Prostate gland (tissue), 2 donors: ENCODE measurements at regions not wholly inside any gene's neighbourhood (a gene's known extent, or its start where the extent isn't known, plus 50 kb on each side); places are given as distances from the start of the nearest gene placed in this dataset.

Source experiments
- DNase-seq: peaks from one replicate; pipeline ENCODE4 v3.0.0-alpha.2; 2019; ENCODE audit warnings: low spot score
- H3K27ac ChIP-seq, 2 donors: fragments of 200-600 bp; sonication (generic); 2 replicates each; pipeline ENCODE4 v1.5.1; 2017 to 2019
- H3K27me3 ChIP-seq: fragments of 200-600 bp; sonication (generic); replicated peaks from 2 replicates; pipeline ENCODE4 v1.5.1; 2019; ENCODE audit not compliant: insufficient read depth
- H3K36me3 ChIP-seq, 2 donors: fragments of 200-600 bp; sonication (generic); 1 replicate in 1 of 2; 2 replicates in 1 of 2; pipeline versions ENCODE4 v1.5.1 to v1.8.1; 2017 to 2019
- H3K4me1 ChIP-seq: fragments of 200-600 bp; sonication (generic); replicated peaks from 2 replicates; pipeline ENCODE4 v1.5.1; 2019
- H3K4me3 ChIP-seq, 2 donors: fragments of 200-600 bp; sonication (generic); 2 replicates each; pipeline ENCODE4 v1.5.1; 2017 to 2019
- H3K9me3 ChIP-seq: fragments of 200-600 bp; sonication (generic); 2 replicates; pipeline ENCODE4 v1.5.1; 2017
- CTCF ChIP-seq, 4 experiments: fragments of 200-600 bp in 2 of 4; fragments of 450-650 bp in 2 of 4; sonication (generic) in 2 of 4; IDR thresholded peaks; 1 replicate in 3 of 4; 2 replicates in 1 of 4; pipeline ENCODE4 v1.5.1; 2016 to 2019; ENCODE audit warnings: antibody characterized with exemption in 4 of 4, mild to moderate bottlenecking in 2 of 4, moderate library complexity in 2 of 4
- POLR2A ChIP-seq: fragments of 450-650 bp; IDR thresholded peaks from one replicate; pipeline ENCODE4 v1.6.1; 2016; ENCODE audit warnings: antibody characterized with exemption, mild to moderate bottlenecking
- POLR2AphosphoS5 ChIP-seq: sonication (generic); formaldehyde crosslinking; IDR thresholded peaks from one replicate; pipeline ENCODE4 v1.6.1; 2017; ENCODE audit warnings: antibody characterized with exemption
- WGBS: methylation state at CpG from one replicate; pipeline ENCODE4 v1.1.5; 2018; 5-methylcytosine and 5-hydroxymethylcytosine counted together
- intact Hi-C: fragments of 100-400 bp; cut with DNase I; formaldehyde crosslinking; loops from one replicate; pipeline ENCODE4 v1.14.2; 2022

DNA sequence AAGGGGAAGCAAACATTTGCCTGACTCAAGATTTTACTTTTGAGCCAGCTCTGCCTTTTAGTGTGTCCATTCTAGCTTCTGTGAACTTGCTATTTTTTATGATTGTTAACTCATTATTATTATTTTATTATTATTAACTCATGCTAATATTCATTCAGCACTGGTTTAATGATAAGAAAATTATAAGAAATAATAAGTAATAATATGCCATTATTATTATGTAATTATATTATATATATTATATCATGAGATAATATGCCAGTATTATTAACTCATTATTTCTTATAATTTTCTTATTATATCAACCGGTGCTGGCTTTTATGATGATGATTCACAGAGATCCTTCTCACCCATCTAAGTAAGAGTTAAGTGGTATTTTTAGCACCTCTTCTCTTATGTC is 79.3 kb upstream of the NPVF start:
- WGBS = 94% methylated on average over 1 of the region's 1 CpG
- Histone ChIP-seq H3K27me3 (peaks cover 3% of the 10 kb centered on the region), H3K36me3 (no peaks in the 10 kb centered on the region), H3K9me3 (no peaks in the 10 kb centered on the region), H3K27ac (no peak overlapping the region), H3K4me1 (no peaks in the 10 kb centered on the region), H3K4me3 (no peak overlapping the region)
- TF ChIP-seq CTCF (IDR thresholded peaks at IDR 0.05) = no peak
- no peak for TF ChIP-seq POLR2A
- no peak for TF ChIP-seq POLR2AphosphoS5
- intact Hi-C loops = no loop called here
- no peak for DNase-seq

- H3K27ac ChIP-seq = no peak overlapping the region
- no peak for TF ChIP-seq POLR2A
- no peak for TF ChIP-seq CTCF (IDR thresholded peaks at IDR 0.05)
- no peak for TF ChIP-seq POLR2AphosphoS5
- no peaks in the 10 kb centered on the region for H3K9me3 ChIP-seq
- intact Hi-C loops = no loop called here
- 92% methylated on average over 4 of the region's 4 CpGs for WGBS
- no peak overlapping the region for H3K4me3 ChIP-seq
- H3K27me3 ChIP-seq = peaks cover 2% of the 10 kb centered on the region
- no peaks in the 10 kb centered on the region for H3K4me1 ChIP-seq
- no peak for DNase-seq
- H3K36me3 ChIP-seq = no peaks in the 10 kb centered on the region
Measured at GRCh38 chr7:25308246-25308645, 80.0 kb upstream of the NPVF start.

DNA sequence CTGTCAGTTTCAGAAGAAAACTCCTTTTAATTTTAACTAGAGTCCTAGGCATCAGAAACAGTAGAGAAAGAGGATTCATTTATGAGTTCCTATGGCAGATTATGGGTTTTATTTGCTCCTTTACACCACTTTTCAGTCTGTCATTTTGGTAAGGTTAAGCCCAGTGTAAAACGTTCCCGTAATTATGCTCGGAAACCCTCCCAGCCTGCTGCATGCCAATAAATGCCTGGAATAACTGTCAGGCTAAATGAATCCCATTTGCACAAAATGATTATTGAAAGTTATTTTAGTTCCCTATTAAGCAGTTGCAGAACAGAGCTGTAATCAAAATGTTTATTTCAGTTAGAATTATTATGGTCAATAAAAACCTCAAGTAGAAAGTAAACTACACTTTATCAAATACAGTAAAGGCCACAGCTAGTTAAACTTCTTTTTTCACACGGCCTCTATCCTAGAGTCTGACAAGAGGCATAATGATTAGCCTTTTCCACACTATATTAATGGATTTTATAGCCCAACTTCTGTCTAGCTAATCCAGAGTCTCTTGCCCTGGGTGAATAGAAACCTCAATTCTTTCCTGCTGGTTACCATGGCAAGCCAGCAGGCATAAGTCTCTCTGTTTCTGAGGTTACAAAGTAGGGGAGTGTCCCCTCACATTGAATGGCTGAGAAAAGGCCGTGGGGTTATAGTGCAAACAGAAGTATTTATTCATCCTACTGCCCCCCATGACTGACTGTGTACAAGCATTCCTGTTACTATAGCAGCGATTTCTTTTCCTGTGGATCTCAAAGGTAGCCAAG is 80.8 kb upstream of the NPVF start:
- WGBS = 50% methylated on average over 6 of the region's 6 CpGs
- TF ChIP-seq POLR2AphosphoS5 = no peak
- no peak for TF ChIP-seq CTCF (IDR thresholded peaks at IDR 0.05)
- no peak for TF ChIP-seq POLR2A
- no peak overlapping the region for H3K27ac ChIP-seq
- intact Hi-C loops = no loop called here
- no peak overlapping the region for H3K4me3 ChIP-seq
- H3K9me3 ChIP-seq = no peaks in the 10 kb centered on the region
- DNase-seq = no peak
- H3K36me3 ChIP-seq = no peaks in the 10 kb centered on the region
- H3K4me1 ChIP-seq = no peaks in the 10 kb centered on the region
- no peaks in the 10 kb centered on the region for H3K27me3 ChIP-seq

- Histone ChIP-seq H3K4me1 (no peaks in the 10 kb centered on the region), H3K27ac (no peak overlapping the region), H3K9me3 (no peaks in the 10 kb centered on the region), H3K27me3 (no peaks in the 10 kb centered on the region), H3K36me3 (no peaks in the 10 kb centered on the region), H3K4me3 (no peak overlapping the region)
- DNase-seq = no peak
- TF ChIP-seq POLR2A (no peak), POLR2AphosphoS5 (no peak), CTCF (IDR thresholded peaks at IDR 0.05) (no peak)
- intact Hi-C loops = no loop called here
Measured at GRCh38 chr7:25310896-25311295, 82.6 kb upstream of the NPVF start.

DNA sequence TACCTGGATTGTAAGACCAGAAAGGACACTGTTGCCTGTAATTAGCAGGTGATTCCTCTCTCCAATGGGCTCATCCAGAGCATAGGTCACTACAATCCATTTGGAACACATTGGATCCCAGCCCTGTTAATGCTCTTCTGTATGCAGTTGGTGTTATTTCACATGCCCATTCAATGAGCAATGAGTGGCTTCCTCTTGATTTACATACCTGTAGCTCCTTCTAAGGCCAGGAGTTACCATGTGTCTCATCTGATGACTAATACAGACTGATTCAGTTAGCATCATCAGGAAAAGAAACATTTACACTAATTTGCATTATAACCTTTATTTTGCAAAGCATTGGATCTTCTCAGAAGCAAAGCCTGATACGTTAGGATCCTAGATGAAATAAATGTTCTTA is 83.1 kb upstream of the NPVF start:
- intact Hi-C loops = no loop called here
- TF ChIP-seq CTCF (IDR thresholded peaks at IDR 0.05) = no peak
- TF ChIP-seq POLR2AphosphoS5 = no peak
- no peak for TF ChIP-seq POLR2A
- Histone ChIP-seq H3K27ac (no peak overlapping the region), H3K36me3 (no peaks in the 10 kb centered on the region), H3K9me3 (no peaks in the 10 kb centered on the region), H3K4me1 (no peaks in the 10 kb centered on the region), H3K27me3 (no peaks in the 10 kb centered on the region), H3K4me3 (no peak overlapping the region)
- 93% methylated on average over 1 of the region's 1 CpG for WGBS
- no peak for DNase-seq
